ENCODE measurements at regions not wholly inside any gene's neighbourhood (a gene's known extent, or its start where the extent isn't known, plus 50 kb on each side); places are given as distances from the start of the nearest gene placed in this dataset.
"Not testable (repeated sequence)": the region's sequence is repeated elsewhere in the genome, so short reads cannot be mapped to it uniquely, and the experiment has no call there.

DNA sequence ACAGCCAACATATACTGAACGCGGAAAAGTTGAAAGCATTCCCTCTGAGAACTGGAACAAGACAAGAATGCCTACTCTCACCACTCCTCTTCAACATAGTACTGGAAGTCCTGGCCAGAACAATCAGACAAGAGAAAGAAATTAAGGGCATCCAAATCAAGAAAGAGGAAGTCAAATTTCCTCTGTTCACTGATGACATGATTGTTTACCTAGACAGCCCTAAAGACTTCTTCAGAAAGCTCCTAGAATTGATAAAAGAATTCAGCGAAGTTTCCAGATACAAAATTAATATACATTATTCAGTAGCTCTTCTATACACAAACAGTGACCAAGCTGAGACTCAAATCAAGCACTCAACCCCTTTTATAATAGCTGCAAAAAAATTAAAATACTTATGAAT, 491.8 kb upstream of the POT1 start:
- TF ChIP-seq CTCF (optimal IDR thresholded peaks at IDR 0.05 in 1 of 3, IDR thresholded peaks at IDR 0.05 in 1 of 3, conservative IDR thresholded peaks at IDR 0.05 in 1 of 3; ENCODE audit: extremely low read depth in 1 of 3, insufficient read depth in 2 of 3, low read length in 3 of 3); EZH2 (IDR thresholded peaks at IDR 0.05; ENCODE audit: low read length): not testable (repeated sequence)

Measured in keratinocyte (primary cell).